ENCODE measurements at regions not wholly inside any gene's neighbourhood (a gene's known extent, or its start where the extent isn't known, plus 50 kb on each side); places are given as distances from the start of the nearest gene placed in this dataset.

DNA sequence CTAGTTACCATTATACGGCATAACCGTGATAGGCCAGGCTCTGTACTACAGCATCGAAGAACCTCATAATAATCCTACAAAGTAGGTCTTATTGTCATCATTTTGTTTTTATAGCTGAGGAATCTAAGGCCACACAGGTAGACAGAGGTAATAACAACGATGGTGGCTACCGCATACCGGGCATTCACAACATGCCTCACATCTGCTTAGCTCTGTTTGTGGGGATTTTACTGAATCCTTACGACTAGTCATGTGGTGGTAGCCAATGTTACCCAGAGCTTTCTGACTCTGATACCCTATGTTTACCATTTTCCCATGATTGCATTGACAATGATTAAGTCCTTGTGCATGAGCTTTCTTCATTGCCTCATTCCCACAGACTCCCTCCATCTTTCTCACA lies 269.4 kb downstream of the TCF7L2 start:
- Mint-ChIP-seq H3K9me3 (peaks cover 0 to 4% of the 10 kb centered on the region in 2 donors), H3K27ac (no peak overlapping the region), H3K36me3 (peaks cover 0 to 4% of the 10 kb centered on the region in 2 donors)
- ATAC-seq = no peak
- no peak for DNase-seq (ENCODE audit: low spot score in 2 of 2)

DNA sequence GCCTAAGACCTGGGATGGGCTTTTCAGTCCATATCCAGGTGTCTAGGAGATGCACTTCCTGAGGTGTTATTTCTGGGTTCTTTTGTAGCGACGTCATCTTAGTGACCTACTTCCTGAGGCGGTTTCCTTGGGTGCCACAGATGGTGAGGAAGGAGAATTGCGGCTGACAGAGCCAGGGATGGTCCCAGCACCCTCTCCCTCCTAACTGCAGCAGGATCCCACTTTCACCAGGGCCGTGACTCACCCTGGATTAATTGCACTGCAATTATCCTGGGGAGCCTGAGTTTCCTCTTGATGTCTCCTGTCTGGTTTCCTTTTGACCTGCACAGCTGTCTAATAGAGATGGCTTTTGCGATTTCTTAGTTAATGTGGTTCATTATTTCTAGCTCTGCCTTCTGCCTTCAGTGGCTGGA lies 271.7 kb downstream of the TCF7L2 start:
- no peak for DNase-seq (ENCODE audit: low spot score in 2 of 2)
- H3K9me3 Mint-ChIP-seq = peaks cover 0 to 9% of the 10 kb centered on the region in 2 donors
- H3K36me3 Mint-ChIP-seq = peaks cover 0 to 4% of the 10 kb centered on the region in 2 donors
- H3K27ac Mint-ChIP-seq = no peak overlapping the region
- ATAC-seq = no peak

DNA sequence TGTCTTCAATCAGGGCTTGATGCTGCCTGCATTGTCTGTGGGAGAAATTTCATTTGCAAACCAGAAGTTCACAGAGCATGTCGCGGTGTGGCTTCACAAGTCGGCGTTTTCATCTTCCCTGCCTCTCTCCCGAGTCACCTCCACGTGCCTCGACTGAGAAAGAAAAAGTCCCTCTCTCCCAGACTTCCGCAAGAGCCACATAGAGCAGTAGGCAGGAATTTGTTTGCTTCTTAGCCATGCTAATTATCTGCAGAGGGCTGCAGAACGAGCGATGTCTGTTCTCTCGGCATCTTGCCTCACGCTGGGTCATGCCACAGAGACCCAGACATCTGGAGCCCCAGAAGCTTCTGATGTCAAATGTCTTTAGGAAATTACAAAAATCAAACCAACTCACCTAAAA lies 272.2 kb downstream of the TCF7L2 start:
- Mint-ChIP-seq H3K9me3 (peaks cover 0 to 9% of the 10 kb centered on the region in 2 donors), H3K27ac (no peak overlapping the region), H3K36me3 (peaks cover 0 to 4% of the 10 kb centered on the region in 2 donors)
- no peak for ATAC-seq
- DNase-seq (ENCODE audit: low spot score in 2 of 2) = no peak

DNA sequence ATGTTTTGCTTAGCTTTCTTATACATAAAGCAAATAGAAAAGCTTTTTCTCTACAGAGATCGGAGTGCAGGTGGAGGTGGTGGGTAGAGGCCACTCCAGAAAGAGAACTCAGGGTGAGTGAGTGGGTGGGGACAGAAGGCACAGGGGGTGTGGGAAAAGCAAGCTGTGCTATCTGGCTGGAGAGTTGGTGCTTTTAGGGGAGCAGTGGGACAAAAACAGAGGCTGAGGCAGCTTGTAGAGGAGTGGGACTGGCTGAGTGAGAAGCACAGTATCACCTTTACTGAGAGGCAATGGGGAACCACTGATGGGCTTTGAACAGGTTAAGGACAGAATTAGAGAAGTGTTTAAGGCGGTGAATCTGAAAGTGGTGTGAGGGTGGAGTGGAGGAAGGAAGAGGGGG lies 275.3 kb downstream of the TCF7L2 start:
- no peak for DNase-seq (ENCODE audit: low spot score in 2 of 2)
- peaks cover 0 to 5% of the 10 kb centered on the region in 2 donors for H3K9me3 Mint-ChIP-seq
- no peak overlapping the region for H3K27ac Mint-ChIP-seq
- no peak for ATAC-seq
- no peaks in the 10 kb centered on the region for H3K36me3 Mint-ChIP-seq

DNA sequence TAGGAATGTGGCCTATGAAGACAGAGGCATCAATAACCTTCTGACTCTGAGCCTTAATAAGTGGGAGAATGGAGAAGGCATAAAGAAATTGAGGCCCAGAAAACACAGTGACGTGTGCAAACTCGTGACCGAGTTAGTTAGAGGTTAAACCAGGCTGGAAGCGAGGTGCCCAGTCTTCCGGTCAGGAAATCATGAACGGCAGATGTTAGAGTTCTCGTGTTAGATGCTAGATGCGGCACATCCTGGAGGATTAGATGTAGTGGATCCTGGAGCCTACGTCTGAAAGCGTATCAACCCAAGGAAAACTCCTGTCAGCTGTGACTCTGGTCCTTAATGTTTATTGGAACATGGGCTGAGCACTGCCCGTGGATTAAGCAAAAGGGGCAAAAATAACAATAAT lies 275.9 kb downstream of the TCF7L2 start:
- H3K9me3 Mint-ChIP-seq = peaks cover 0 to 5% of the 10 kb centered on the region in 2 donors
- DNase-seq (ENCODE audit: low spot score in 2 of 2) (no peak), ATAC-seq (no peak)
- H3K27ac Mint-ChIP-seq = no peak overlapping the region
- no peaks in the 10 kb centered on the region for H3K36me3 Mint-ChIP-seq

DNA sequence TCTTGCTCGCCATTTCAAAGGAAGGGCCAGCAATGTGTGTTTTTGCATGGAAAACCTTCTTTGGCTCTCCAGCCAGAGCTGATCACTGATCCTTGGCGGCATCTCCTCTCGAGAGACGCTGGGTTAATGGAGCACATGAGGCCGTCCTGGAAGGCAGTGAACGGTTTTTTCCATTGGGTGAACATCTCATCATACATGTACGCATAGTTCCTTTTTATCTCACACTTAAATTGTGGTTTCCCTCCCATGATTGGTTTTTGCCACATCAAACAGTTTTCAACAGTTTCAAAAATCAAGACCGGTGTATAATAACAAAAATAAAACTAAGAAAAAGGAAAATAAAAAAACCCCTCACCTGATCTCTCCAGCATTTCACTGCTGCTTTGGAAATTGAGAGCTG lies 276.4 kb downstream of the TCF7L2 start:
- ATAC-seq (peak; percentile 57 to 90), DNase-seq (ENCODE audit: low spot score in 2 of 2) (no peak)
- Mint-ChIP-seq H3K27ac (no peak overlapping the region), H3K36me3 (no peaks in the 10 kb centered on the region), H3K9me3 (peaks cover 0 to 5% of the 10 kb centered on the region in 2 donors)

DNA sequence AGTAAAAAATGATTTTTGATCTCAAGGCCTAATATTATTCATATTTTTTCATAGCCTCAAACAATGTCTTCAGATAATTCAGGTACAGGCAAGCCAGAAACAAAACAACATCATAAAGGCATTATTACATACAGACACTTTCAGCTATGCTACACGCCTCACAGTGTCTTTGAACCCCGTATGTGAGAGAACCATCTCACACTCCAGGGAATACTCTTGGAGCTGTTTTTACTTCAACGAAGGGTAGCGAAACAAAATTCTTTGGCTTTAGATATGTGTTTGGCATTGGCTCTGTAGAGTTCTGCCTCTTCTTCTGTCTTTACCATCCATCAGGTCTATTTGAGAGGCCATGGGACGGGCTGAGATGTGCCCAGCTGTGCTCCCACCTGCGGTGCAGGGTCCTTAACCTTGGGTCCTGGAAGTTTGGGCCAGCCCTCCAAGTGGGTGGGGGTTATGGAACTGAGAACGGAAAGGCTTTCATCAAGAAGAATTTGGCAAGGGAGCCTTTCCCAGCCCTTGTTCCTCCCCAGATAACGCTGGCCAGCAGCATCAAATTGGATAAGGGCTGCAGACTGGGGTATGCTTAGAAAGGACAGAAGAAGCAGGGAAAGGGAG lies 276.9 kb downstream of the TCF7L2 start:
- peak in 1 of 2 donors; percentile 28 for ATAC-seq
- Mint-ChIP-seq H3K36me3 (no peaks in the 10 kb centered on the region), H3K9me3 (peaks cover 0 to 5% of the 10 kb centered on the region in 2 donors), H3K27ac (no peak overlapping the region)
- DNase-seq (ENCODE audit: low spot score in 2 of 2) = no peak

DNA sequence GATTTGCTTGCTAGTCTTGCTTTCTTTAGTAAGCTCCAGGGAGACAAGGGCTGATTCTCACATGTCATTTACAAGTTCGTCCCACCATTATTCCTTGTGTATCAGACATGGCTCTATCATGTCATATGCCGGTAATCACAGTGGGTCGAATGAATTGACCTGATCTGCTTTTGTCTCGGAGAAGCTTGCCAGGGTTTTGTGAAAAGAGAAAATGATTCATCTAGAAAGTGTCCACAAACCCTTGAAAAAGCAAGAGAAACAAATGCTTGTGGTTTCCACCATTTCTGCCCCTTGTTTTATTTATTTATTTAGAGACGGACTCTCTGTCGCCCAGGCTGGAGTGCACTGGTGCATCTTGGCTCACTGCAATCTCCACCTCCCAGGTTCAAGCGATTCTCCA lies 278.5 kb downstream of the TCF7L2 start:
- DNase-seq (ENCODE audit: low spot score in 2 of 2) (no peak), ATAC-seq (no peak)
- no peaks in the 10 kb centered on the region for H3K36me3 Mint-ChIP-seq
- peaks cover 0 to 5% of the 10 kb centered on the region in 2 donors for H3K9me3 Mint-ChIP-seq
- H3K27ac Mint-ChIP-seq = no peak overlapping the region

DNA sequence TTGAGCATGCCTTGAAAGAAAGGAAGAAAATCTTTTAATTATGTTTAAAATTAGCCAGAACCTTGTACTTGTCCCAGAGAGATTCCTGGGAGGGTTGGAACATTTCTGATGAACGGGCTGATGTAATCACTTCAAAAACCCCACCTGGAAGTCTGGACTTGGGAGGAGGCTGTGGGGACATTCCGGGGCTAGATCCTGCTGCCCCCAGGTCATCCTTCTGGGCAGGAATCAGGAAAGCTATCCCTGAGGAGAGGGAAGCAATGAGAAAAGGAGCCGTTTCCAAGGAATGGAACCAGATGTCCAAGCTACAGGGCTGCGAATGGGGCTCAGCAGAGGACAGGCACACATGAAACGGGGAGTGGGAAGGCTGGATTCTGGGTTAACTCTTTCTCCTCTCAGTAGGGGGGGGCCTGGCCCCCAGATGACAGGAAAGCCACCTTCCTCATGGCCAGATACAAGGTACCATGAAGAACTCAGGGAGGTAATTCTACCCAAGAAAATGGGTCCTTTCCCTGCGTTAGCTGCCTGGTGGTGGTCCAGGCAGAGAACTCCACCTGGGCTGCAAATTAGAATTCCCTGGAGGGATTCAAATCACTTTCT lies 280.1 kb downstream of the TCF7L2 start:
- no peaks in the 10 kb centered on the region for H3K36me3 Mint-ChIP-seq
- peaks cover 0 to 5% of the 10 kb centered on the region in 2 donors for H3K9me3 Mint-ChIP-seq
- no peak overlapping the region for H3K27ac Mint-ChIP-seq
- ATAC-seq (no peak), DNase-seq (ENCODE audit: low spot score in 2 of 2) (no peak)

DNA sequence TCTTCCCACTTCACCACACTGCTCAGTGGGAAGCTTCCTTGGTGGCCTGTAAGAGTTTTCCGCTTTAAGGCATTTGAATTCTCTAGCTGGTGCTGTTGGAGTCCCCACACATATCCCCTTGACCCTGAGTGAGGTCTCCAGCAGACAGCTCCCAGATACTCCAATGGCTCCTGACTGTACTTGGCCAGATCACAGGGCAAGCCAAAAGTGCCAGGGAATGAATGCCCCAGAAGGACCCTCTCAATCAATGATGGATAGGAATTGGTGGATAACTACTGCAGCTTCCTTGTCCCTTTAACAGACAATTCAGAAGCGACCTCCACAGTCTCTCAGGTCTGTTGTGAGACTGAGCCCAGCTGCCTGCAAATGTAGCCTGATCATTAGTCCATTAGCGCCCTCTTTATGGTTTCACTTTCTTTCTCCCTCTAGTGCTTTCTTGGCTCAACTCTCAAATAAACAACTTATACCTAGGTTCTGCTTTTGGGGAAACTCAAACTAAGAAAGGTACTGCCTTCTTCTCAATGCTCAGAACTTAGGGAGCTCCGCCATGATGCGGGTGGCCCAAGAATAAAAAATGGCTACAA lies 283.0 kb downstream of the TCF7L2 start:
- no peaks in the 10 kb centered on the region for H3K9me3 Mint-ChIP-seq
- no peaks in the 10 kb centered on the region for H3K36me3 Mint-ChIP-seq
- no peak for DNase-seq (ENCODE audit: low spot score in 2 of 2)
- H3K27ac Mint-ChIP-seq = no peak overlapping the region
- no peak for ATAC-seq

DNA sequence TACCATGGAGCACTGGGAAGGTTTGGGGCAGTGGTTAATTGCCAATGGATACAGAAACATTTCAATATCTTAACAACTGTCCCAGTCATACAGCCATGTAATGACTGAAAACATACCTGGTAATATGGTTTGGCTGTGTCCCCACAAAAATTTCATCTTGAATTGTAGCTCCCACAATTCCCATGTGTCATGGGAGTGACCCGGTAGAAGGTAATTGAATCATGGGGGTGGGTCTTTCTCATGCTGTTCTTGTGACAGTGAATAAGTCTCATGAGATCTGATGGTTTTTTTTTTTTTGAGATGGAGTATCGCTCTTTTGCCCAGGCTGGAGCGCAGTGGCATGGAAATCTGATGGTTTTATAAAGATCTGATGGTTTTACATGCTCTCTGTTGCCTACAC lies 284.4 kb downstream of the TCF7L2 start:
- Mint-ChIP-seq H3K27ac (no peak overlapping the region), H3K36me3 (no peaks in the 10 kb centered on the region), H3K9me3 (no peaks in the 10 kb centered on the region)
- DNase-seq (ENCODE audit: low spot score in 2 of 2) (no peak), ATAC-seq (no peak)

DNA sequence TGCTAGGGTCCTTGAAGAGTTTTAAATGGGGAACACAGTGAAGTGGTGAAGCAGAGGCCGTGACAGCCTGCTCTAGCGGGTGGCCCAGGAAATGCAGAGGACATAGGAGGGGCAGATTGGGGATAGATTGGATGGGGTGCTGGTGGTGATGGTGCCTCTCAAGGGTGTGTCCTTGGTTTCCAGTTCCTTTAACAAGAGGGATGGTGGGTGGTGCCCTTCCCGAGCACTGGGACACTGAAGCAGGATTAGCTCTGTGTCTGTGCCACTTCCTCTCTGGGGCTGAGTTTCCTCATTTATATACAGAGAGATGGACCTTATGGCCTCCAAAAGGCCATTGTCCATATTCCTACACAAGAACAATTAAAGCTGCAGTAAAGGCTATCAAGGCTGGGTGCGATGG lies 285.5 kb downstream of the TCF7L2 start:
- H3K27ac Mint-ChIP-seq = no peak overlapping the region
- DNase-seq (ENCODE audit: low spot score in 2 of 2) (no peak), ATAC-seq (no peak)
- no peaks in the 10 kb centered on the region for H3K36me3 Mint-ChIP-seq
- no peaks in the 10 kb centered on the region for H3K9me3 Mint-ChIP-seq

DNA sequence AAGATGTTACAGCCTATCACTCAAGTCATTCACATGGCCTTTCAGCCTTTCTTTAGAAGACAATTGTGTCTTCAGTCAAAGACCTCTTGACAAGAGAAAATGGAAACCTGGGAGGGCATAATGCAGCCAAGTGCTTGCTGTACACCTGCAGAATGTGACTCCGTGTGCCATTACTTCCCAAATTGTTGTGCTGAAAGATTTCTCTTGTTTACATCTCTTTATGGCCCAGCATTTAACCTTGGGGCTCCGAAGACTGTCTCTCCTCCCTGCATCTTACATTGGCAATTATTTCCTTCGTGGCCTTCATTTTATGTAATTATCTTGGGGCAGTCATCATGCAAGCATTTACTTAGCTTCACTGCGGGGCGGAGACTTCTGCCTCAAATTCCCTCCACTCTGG lies 287.0 kb downstream of the TCF7L2 start:
- H3K27ac Mint-ChIP-seq = no peak overlapping the region
- no peaks in the 10 kb centered on the region for H3K9me3 Mint-ChIP-seq
- ATAC-seq (no peak), DNase-seq (ENCODE audit: low spot score in 2 of 2) (no peak)
- H3K36me3 Mint-ChIP-seq = no peaks in the 10 kb centered on the region

DNA sequence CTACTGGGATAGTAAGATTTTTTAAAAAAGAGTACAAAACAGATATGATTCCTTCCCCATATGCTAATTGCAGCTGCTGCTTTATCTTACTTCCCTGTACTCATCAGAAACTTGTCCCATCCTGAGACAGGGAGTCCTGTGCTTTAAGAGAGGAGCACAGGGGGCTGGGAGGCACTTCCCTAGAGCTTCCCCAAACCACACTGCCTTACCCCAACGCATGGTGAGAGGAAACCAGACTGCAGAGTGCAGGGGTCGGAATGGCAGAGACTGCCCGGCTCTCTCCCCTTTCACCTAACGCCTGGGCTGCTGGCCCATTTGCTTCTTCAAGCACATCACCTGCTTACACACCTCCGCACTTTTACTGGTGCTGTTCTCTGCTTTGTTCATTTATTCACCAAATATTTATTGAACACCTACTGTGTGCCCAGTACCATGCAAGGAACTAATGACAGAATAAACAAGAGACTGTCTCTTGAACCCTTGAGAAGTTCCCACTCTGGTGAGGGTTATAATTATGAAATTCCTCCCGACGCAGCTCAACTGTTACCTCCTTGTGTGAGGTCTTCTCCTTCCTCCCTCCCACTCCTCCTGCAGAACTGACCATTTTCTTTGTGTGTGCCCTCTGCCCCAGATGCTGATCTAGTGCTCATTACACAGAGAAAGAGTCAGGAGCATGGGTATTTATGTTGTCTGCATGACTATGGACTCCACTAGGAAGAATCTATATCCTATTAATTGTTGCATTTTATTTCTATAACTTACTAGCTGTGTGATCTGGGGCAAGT lies 289.7 kb downstream of the TCF7L2 start:
- no peak overlapping the region for H3K27ac Mint-ChIP-seq
- no peaks in the 10 kb centered on the region for H3K9me3 Mint-ChIP-seq
- H3K36me3 Mint-ChIP-seq = no peaks in the 10 kb centered on the region
- ATAC-seq (no peak), DNase-seq (ENCODE audit: low spot score in 2 of 2) (no peak)

DNA sequence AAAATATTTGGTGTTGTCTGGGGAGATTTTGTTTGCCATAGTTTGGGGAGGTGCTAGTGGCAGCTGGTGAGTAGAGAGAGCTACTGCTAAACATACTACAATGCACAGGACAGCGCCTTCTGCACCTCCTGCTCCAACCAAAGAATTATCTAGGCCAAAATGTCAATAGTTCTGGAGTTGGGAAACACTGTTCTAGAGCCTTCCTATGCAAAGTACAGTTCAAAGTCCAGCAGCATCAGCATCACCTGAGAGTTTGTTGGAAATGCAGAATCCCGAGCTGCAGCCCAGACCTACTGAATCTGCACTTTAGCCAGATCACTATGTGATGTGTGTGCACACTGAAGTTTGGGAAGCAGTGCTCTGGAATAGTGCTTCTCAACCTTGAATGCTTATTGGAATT lies 290.7 kb downstream of the TCF7L2 start:
- DNase-seq (ENCODE audit: low spot score in 2 of 2) (no peak), ATAC-seq (no peak)
- H3K27ac Mint-ChIP-seq = no peak overlapping the region
- H3K9me3 Mint-ChIP-seq = no peaks in the 10 kb centered on the region
- H3K36me3 Mint-ChIP-seq = no peaks in the 10 kb centered on the region

DNA sequence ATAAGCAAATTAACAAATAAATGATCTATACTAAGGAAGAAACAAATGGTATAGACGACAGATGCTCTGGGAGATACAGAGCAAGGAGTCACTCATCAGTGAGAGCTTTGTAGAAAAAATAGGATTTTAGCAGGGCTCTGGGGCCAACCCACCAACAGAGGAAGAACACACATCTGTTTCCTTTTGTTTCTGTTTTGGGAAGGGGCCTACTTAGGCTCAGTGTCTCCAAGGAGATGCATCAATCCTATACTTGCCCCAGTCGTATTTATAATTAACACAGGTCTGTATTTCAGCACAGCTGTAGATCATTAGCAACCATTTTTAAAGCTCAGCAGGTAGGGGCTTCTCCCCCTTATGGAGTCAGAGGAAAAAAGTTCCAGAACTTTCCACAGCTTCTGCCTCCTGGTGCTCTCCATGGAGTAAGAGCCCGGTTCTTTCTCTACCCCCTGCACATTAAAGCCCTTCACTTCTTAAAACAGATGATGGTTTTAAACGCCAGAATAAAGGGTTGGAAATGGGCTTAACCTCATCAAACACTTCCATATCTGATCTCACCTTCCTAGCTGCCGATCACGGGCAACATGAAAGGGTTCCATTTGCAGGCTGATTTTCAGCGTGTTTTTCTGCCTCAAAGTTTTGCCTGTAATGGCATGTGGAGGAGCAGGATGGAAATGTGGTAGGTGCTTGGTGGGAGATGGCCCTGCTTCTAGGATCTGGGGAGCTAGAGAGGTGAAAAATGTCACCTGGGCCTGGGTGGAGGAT lies 291.7 kb downstream of the TCF7L2 start:
- ATAC-seq (no peak), DNase-seq (ENCODE audit: low spot score in 2 of 2) (no peak)
- Mint-ChIP-seq H3K36me3 (no peaks in the 10 kb centered on the region), H3K9me3 (no peaks in the 10 kb centered on the region), H3K27ac (no peak overlapping the region)

DNA sequence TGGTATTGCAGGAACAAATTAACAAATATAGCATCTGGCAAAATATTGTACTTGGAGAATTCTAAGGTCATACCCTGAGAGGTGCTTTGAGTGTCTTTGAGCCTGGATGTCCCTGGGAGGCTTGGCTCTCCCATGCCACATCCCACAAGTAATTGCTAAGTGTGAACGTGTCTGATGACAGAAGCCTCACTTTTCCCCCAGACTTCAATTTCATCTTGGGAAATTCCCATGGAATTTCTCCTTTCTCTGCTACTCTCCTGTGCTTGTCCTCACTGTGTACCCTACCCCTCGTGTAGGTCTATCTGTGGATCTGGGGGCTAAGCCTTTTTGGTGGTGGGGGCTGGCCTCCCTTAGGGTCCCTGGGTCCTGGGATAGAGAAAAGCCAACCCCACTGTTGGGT lies 293.3 kb downstream of the TCF7L2 start:
- Mint-ChIP-seq H3K9me3 (no peaks in the 10 kb centered on the region), H3K27ac (no peak overlapping the region), H3K36me3 (no peaks in the 10 kb centered on the region)
- DNase-seq (ENCODE audit: low spot score in 2 of 2) (no peak), ATAC-seq (no peak)
